ENCODE measurements at regions not wholly inside any gene's neighbourhood (a gene's known extent, or its start where the extent isn't known, plus 50 kb on each side); places are given as distances from the start of the nearest gene placed in this dataset.

GRCh38 chr13:76481738-76482137 is 404.5 kb downstream of the KCTD12 start:
- no peak for DNase-seq

GRCh38 chr13:76474966-76475365 is 411.2 kb downstream of the KCTD12 start:
- no peaks in the 10 kb centered on the region for H3K36me3 ChIP-seq (ENCODE audit: low read depth)
- H3K4me2 ChIP-seq, result no peak overlapping the region
- no peaks in the 10 kb centered on the region for H3K79me2 ChIP-seq (ENCODE audit: low read depth)
- no peak overlapping the region for H2AFZ ChIP-seq
- POLR2A ChIA-PET (ENCODE audit: unreplicated experiment), result no interaction called here
- H3K4me1 ChIP-seq (replicated peaks; ENCODE audit: insufficient read depth), result no peaks in the 10 kb centered on the region
- no peaks in the 10 kb centered on the region for H3F3A ChIP-seq (ENCODE audit: insufficient read depth, low read depth)
- H3K4me3 ChIP-seq, result no peak overlapping the region
- CTCF ChIA-PET, result no interaction called here
- no TSS peak for BruUV-seq (replicated peaks)
- no peak overlapping the region for H3K27ac ChIP-seq
- no peaks in the 10 kb centered on the region for H4K20me1 ChIP-seq (ENCODE audit: insufficient read depth)
- no peak for TF ChIP-seq CTCF (conservative IDR thresholded peaks at IDR 0.05)
- no peak for TF ChIP-seq EZH2 (IDR thresholded peaks at IDR 0.05; ENCODE audit: low read depth)
- no peaks in the 10 kb centered on the region for H3K9me3 ChIP-seq (ENCODE audit: insufficient read depth, low read depth)
- intact Hi-C loops (cut with micrococcal nuclease; ENCODE audit: unreplicated experiment), result loop anchor here (5.0 kb wide), 1 partner anchor 427 kb away; no protein-coding TSS in a partner anchor
- no peaks in the 10 kb centered on the region for H3K9me2 ChIP-seq (ENCODE audit: insufficient read depth)
- no peaks in the 10 kb centered on the region for H3K27me3 ChIP-seq (ENCODE audit: insufficient read depth, low read depth)
- no peak for DNase-seq

More at GRCh38 chr13:76481738-76482137, 404.5 kb downstream of the KCTD12 start:
- Histone ChIP-seq H3K4me3 (no peak overlapping the region), H3K9me2 (ENCODE audit: insufficient read depth) (no peaks in the 10 kb centered on the region), H2AFZ (no peak overlapping the region), H3F3A (ENCODE audit: insufficient read depth, low read depth) (no peaks in the 10 kb centered on the region), H3K9me3 (ENCODE audit: insufficient read depth, low read depth) (no peaks in the 10 kb centered on the region), H3K4me1 (replicated peaks; ENCODE audit: insufficient read depth) (no peaks in the 10 kb centered on the region), H3K27ac (no peak overlapping the region), H3K79me2 (ENCODE audit: low read depth) (no peaks in the 10 kb centered on the region), H3K4me2 (no peak overlapping the region), H4K20me1 (ENCODE audit: insufficient read depth) (no peaks in the 10 kb centered on the region), H3K27me3 (ENCODE audit: insufficient read depth, low read depth) (no peaks in the 10 kb centered on the region), H3K36me3 (ENCODE audit: low read depth) (no peaks in the 10 kb centered on the region)
- no peak for TF ChIP-seq CTCF (conservative IDR thresholded peaks at IDR 0.05)
- TF ChIP-seq EZH2 (IDR thresholded peaks at IDR 0.05; ENCODE audit: low read depth), result no peak
- CTCF ChIA-PET, result no interaction called here
- BruUV-seq (replicated peaks), result no TSS peak
- intact Hi-C loops (cut with micrococcal nuclease; ENCODE audit: unreplicated experiment), result no loop called here
- POLR2A ChIA-PET (ENCODE audit: unreplicated experiment), result no interaction called here

GRCh38 chr13:76474356-76474755 is 411.8 kb downstream of the KCTD12 start:
- Histone ChIP-seq H3K79me2 (ENCODE audit: low read depth) (no peaks in the 10 kb centered on the region), H3K4me2 (no peak overlapping the region), H3K9me3 (ENCODE audit: insufficient read depth, low read depth) (no peaks in the 10 kb centered on the region), H3K4me1 (replicated peaks; ENCODE audit: insufficient read depth) (no peaks in the 10 kb centered on the region), H3K36me3 (ENCODE audit: low read depth) (no peaks in the 10 kb centered on the region), H3K27me3 (ENCODE audit: insufficient read depth, low read depth) (no peaks in the 10 kb centered on the region), H3K27ac (no peak overlapping the region), H2AFZ (no peak overlapping the region), H4K20me1 (ENCODE audit: insufficient read depth) (no peaks in the 10 kb centered on the region), H3K4me3 (no peak overlapping the region), H3K9me2 (ENCODE audit: insufficient read depth) (no peaks in the 10 kb centered on the region), H3F3A (ENCODE audit: insufficient read depth, low read depth) (no peaks in the 10 kb centered on the region)
- POLR2A ChIA-PET (ENCODE audit: unreplicated experiment), result no interaction called here
- no TSS peak for BruUV-seq (replicated peaks)
- TF ChIP-seq CTCF (conservative IDR thresholded peaks at IDR 0.05), result no peak
- no peak for TF ChIP-seq EZH2 (IDR thresholded peaks at IDR 0.05; ENCODE audit: low read depth)
- CTCF ChIA-PET, result interaction anchor here (0.7 kb wide), 1 partner anchor 15 kb away, joined by 3 read pairs; no protein-coding TSS in a partner anchor
- DNase-seq, result no peak
- intact Hi-C loops (cut with micrococcal nuclease; ENCODE audit: unreplicated experiment), result no loop called here
